H1 (cell line): ENCODE measurements at regions not wholly inside any gene's neighbourhood (a gene's known extent, or its start where the extent isn't known, plus 50 kb on each side); places are given as distances from the start of the nearest gene placed in this dataset.
"Not testable (repeated sequence)": the region's sequence is repeated elsewhere in the genome, so short reads cannot be mapped to it uniquely, and the experiment has no call there.

ENCODE experiments used
- CHD2 ChIP-seq: IDR thresholded peaks from 2 replicates; pipeline ENCODE4 v1.6.1; 2012; ENCODE audit warnings: low read length, improper control_type of control experiment
- EZH2 ChIP-seq: fragments of 200-600 bp; sonication (generic); IDR thresholded peaks from 2 replicates; pipeline ENCODE4 v1.7.1; 2012; ENCODE audit warnings: low read depth, mild to moderate bottlenecking, moderate library complexity, low read length, inconsistent platforms; ENCODE audit not compliant: severe bottlenecking
- FOSL1 ChIP-seq: IDR thresholded peaks from 2 replicates; pipeline ENCODE4 v1.6.1; 2011; ENCODE audit warnings: mild to moderate bottlenecking, low read depth, low read length, moderate library complexity; ENCODE audit not compliant: insufficient read depth
- HDAC6 ChIP-seq: IDR thresholded peaks from one replicate; pipeline ENCODE4 v1.7.1; 2012; ENCODE audit warnings: low read depth, mild to moderate bottlenecking, inconsistent platforms, low read length, moderate library complexity
- NANOG ChIP-seq: IDR thresholded peaks from 2 replicates; pipeline ENCODE4 v1.6.1; 2011; ENCODE audit warnings: low read length, low read depth, mild to moderate bottlenecking, inconsistent platforms; ENCODE audit not compliant: insufficient read depth, poor library complexity, severe bottlenecking
- POLR2A ChIP-seq, 2 experiments: IDR thresholded peaks; 1 replicate in 1 of 2; 2 replicates in 1 of 2; pipeline ENCODE4 v1.6.1; 2011; ENCODE audit warnings: low read depth in 2 of 2, low read length in 2 of 2, mild to moderate bottlenecking in 2 of 2; ENCODE audit errors: control extremely low read depth in 1 of 2
- POLR2AphosphoS5 ChIP-seq: IDR thresholded peaks from 2 replicates; pipeline ENCODE4 v1.6.1; 2011; ENCODE audit warnings: low read depth, low read length
- SAP30 ChIP-seq: fragments of 300-600 bp; sonication (generic); IDR thresholded peaks from 2 replicates; pipeline ENCODE4 v1.7.1; 2012; ENCODE audit warnings: low read length, moderate library complexity, mild to moderate bottlenecking, inconsistent platforms; ENCODE audit not compliant: insufficient read depth, insufficient replicate concordance
- SIX5 ChIP-seq: IDR thresholded peaks from 2 replicates; pipeline ENCODE4 v1.6.1; 2011; ENCODE audit warnings: mild to moderate bottlenecking, low read depth, low read length
- TCF12 ChIP-seq: IDR thresholded peaks from 2 replicates; pipeline ENCODE4 v1.6.1; 2011; ENCODE audit warnings: low read depth, mild to moderate bottlenecking, low read length
- TEAD4 ChIP-seq: IDR thresholded peaks from 2 replicates; pipeline ENCODE4 v1.6.1; 2012; ENCODE audit warnings: low read depth, low read length, inconsistent platforms, mixed read lengths
- TF ChIP-seq, protein P1 (sequence below), 3 experiments: IDR thresholded peaks; 1 replicate in 2 of 3; 2 replicates in 1 of 3; pipeline versions ENCODE4 v1.5.1 to v1.6.1; 2011; ENCODE audit warnings: low read length in 3 of 3, mild to moderate bottlenecking in 3 of 3, inconsistent platforms in 2 of 3, low read depth in 1 of 3, moderate library complexity in 1 of 3; ENCODE audit not compliant: insufficient read depth in 1 of 3; ENCODE audit errors: control extremely low read depth in 1 of 3

DNA sequence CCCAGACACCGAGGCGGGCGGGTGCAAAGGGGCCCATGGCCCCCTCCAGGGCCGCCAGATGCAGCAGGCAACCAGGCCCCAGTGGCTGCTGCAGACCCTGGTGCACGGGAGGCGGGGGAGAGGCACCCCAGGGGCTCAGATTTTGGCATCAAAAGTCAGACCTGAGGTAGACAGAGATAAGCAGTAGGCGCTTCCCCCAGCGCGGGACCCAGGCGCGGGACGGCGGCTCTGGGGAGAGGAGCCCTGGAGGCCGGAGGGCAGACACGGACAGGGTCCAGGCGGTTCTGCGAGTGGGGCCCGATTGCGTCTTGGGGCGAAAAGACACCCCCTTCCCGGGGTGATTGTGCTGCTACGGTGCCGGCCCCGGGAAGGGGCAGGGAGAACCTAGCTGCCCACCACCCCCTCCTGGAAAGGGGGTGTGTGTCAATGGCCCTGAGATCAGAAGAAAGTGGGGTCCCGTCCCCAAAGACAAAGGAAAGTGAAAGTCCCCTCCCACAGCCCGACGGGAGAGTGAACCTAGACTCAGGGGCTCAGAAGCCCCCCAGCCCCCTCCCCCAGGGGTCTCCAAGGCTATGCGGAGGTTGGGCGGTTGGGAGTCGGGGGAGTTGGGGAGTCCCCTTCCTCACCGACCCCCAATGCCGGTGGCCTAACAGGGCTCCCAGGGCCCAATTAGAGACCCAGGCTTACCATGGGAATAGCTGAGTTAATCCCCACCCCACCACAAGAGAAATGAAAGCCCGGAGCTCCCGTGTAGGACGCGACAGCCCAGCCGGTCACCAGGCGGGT is 178.5 kb downstream of the SPATA31A1 start:
- not testable (repeated sequence) for TF ChIP-seq POLR2AphosphoS5; EZH2; POLR2A (IDR thresholded peaks at IDR 0.05; ENCODE audit: control extremely low read depth in 1 of 2, low read depth in 2 of 2, low read length in 2 of 2); SAP30; TCF12; TEAD4; HDAC6; SIX5; CHD2; FOSL1; NANOG
- TF ChIP-seq, protein P1, sequence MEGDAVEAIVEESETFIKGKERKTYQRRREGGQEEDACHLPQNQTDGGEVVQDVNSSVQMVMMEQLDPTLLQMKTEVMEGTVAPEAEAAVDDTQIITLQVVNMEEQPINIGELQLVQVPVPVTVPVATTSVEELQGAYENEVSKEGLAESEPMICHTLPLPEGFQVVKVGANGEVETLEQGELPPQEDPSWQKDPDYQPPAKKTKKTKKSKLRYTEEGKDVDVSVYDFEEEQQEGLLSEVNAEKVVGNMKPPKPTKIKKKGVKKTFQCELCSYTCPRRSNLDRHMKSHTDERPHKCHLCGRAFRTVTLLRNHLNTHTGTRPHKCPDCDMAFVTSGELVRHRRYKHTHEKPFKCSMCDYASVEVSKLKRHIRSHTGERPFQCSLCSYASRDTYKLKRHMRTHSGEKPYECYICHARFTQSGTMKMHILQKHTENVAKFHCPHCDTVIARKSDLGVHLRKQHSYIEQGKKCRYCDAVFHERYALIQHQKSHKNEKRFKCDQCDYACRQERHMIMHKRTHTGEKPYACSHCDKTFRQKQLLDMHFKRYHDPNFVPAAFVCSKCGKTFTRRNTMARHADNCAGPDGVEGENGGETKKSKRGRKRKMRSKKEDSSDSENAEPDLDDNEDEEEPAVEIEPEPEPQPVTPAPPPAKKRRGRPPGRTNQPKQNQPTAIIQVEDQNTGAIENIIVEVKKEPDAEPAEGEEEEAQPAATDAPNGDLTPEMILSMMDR (IDR thresholded peaks at IDR 0.05; ENCODE audit: control extremely low read depth in 1 of 3, insufficient read depth in 1 of 3, low read depth in 1 of 3, low read length in 3 of 3), result not testable (repeated sequence)
